ENCODE measurements at regions not wholly inside any gene's neighbourhood (a gene's known extent, or its start where the extent isn't known, plus 50 kb on each side); places are given as distances from the start of the nearest gene placed in this dataset.

- Histone ChIP-seq H3K9me3 (ENCODE audit: control insufficient read depth in 1 of 2, low read length in 2 of 2) (peaks cover 6 to 12% of the 10 kb centered on the region in 2 donors), H3K27me3 (ENCODE audit: control insufficient read depth in 1 of 2, insufficient read depth in 2 of 2, low read length in 2 of 2) (no peaks in the 10 kb centered on the region), H3K9ac (ENCODE audit: low read depth in 1 of 2, low read length in 2 of 2) (no peak overlapping the region), H3K27ac (ENCODE audit: low read depth, low read length) (no peak overlapping the region), H3K4me3 (ENCODE audit: low read depth in 1 of 2, low read length in 2 of 2) (no peak overlapping the region), H3K4me1 (ENCODE audit: control insufficient read depth in 1 of 2, insufficient read depth in 2 of 2, low read length in 2 of 2) (no peaks in the 10 kb centered on the region), H3K36me3 (ENCODE audit: control insufficient read depth in 1 of 2, insufficient read depth in 2 of 2, low read length in 2 of 2) (no peaks in the 10 kb centered on the region)
Observed at GRCh38 chr4:131419147-131419546, 1729.9 kb upstream of the PCDH10 start.

GRCh38 chr4:131426023-131426758, 1722.9 kb upstream of the PCDH10 start:
- H3K4me3 ChIP-seq (ENCODE audit: low read depth in 1 of 2, low read length in 2 of 2), result no peak overlapping the region
- no peaks in the 10 kb centered on the region for H3K4me1 ChIP-seq (ENCODE audit: control insufficient read depth in 1 of 2, insufficient read depth in 2 of 2, low read length in 2 of 2)
- H3K36me3 ChIP-seq (ENCODE audit: control insufficient read depth in 1 of 2, insufficient read depth in 2 of 2, low read length in 2 of 2), result no peaks in the 10 kb centered on the region
- H3K9ac ChIP-seq (ENCODE audit: low read depth in 1 of 2, low read length in 2 of 2), result no peak overlapping the region
- H3K27ac ChIP-seq (ENCODE audit: low read depth, low read length), result no peak overlapping the region
- no peaks in the 10 kb centered on the region for H3K27me3 ChIP-seq (ENCODE audit: control insufficient read depth in 1 of 2, insufficient read depth in 2 of 2, low read length in 2 of 2)
- peaks cover 0 to 7% of the 10 kb centered on the region in 2 donors for H3K9me3 ChIP-seq (ENCODE audit: control insufficient read depth in 1 of 2, low read length in 2 of 2)

- Histone ChIP-seq H3K36me3 (ENCODE audit: control insufficient read depth in 1 of 2, insufficient read depth in 2 of 2, low read length in 2 of 2) (no peaks in the 10 kb centered on the region), H3K27ac (ENCODE audit: low read depth, low read length) (no peak overlapping the region), H3K9me3 (ENCODE audit: control insufficient read depth in 1 of 2, low read length in 2 of 2) (peaks cover 0 to 7% of the 10 kb centered on the region in 2 donors), H3K4me3 (ENCODE audit: low read depth in 1 of 2, low read length in 2 of 2) (no peak overlapping the region), H3K27me3 (ENCODE audit: control insufficient read depth in 1 of 2, insufficient read depth in 2 of 2, low read length in 2 of 2) (no peaks in the 10 kb centered on the region), H3K9ac (ENCODE audit: low read depth in 1 of 2, low read length in 2 of 2) (no peak overlapping the region), H3K4me1 (ENCODE audit: control insufficient read depth in 1 of 2, insufficient read depth in 2 of 2, low read length in 2 of 2) (no peaks in the 10 kb centered on the region)
Observed at GRCh38 chr4:131427000-131427399, 1722.1 kb upstream of the PCDH10 start.

- Histone ChIP-seq H3K4me1 (ENCODE audit: control insufficient read depth in 1 of 2, insufficient read depth in 2 of 2, low read length in 2 of 2) (no peaks in the 10 kb centered on the region), H3K4me3 (ENCODE audit: low read depth in 1 of 2, low read length in 2 of 2) (no peak overlapping the region), H3K36me3 (ENCODE audit: control insufficient read depth in 1 of 2, insufficient read depth in 2 of 2, low read length in 2 of 2) (no peaks in the 10 kb centered on the region), H3K9me3 (ENCODE audit: control insufficient read depth in 1 of 2, low read length in 2 of 2) (peaks cover 0 to 11% of the 10 kb centered on the region in 2 donors), H3K27me3 (ENCODE audit: control insufficient read depth in 1 of 2, insufficient read depth in 2 of 2, low read length in 2 of 2) (no peaks in the 10 kb centered on the region), H3K27ac (ENCODE audit: low read depth, low read length) (no peak overlapping the region), H3K9ac (ENCODE audit: low read depth in 1 of 2, low read length in 2 of 2) (no peak overlapping the region)
Observed at GRCh38 chr4:131430302-131430701, 1718.8 kb upstream of the PCDH10 start.

- H3K27me3 ChIP-seq (ENCODE audit: control insufficient read depth in 1 of 2, insufficient read depth in 2 of 2, low read length in 2 of 2), result no peaks in the 10 kb centered on the region
- no peaks in the 10 kb centered on the region for H3K36me3 ChIP-seq (ENCODE audit: control insufficient read depth in 1 of 2, insufficient read depth in 2 of 2, low read length in 2 of 2)
- H3K4me1 ChIP-seq (ENCODE audit: control insufficient read depth in 1 of 2, insufficient read depth in 2 of 2, low read length in 2 of 2), result no peaks in the 10 kb centered on the region
- no peak overlapping the region for H3K4me3 ChIP-seq (ENCODE audit: low read depth in 1 of 2, low read length in 2 of 2)
- peaks cover 7 to 9% of the 10 kb centered on the region in 2 donors for H3K9me3 ChIP-seq (ENCODE audit: control insufficient read depth in 1 of 2, low read length in 2 of 2)
- no peak overlapping the region for H3K27ac ChIP-seq (ENCODE audit: low read depth, low read length)
- H3K9ac ChIP-seq (ENCODE audit: low read depth in 1 of 2, low read length in 2 of 2), result no peak overlapping the region
Observed at GRCh38 chr4:131441004-131441688, 1707.9 kb upstream of the PCDH10 start.

GRCh38 chr4:131447883-131448282, 1701.2 kb upstream of the PCDH10 start:
- H3K9me3 ChIP-seq (ENCODE audit: control insufficient read depth in 1 of 2, low read length in 2 of 2), result no peaks in the 10 kb centered on the region
- H3K4me1 ChIP-seq (ENCODE audit: control insufficient read depth in 1 of 2, insufficient read depth in 2 of 2, low read length in 2 of 2), result no peaks in the 10 kb centered on the region
- no peak overlapping the region for H3K9ac ChIP-seq (ENCODE audit: low read depth in 1 of 2, low read length in 2 of 2)
- H3K4me3 ChIP-seq (ENCODE audit: low read depth in 1 of 2, low read length in 2 of 2), result no peak overlapping the region
- no peaks in the 10 kb centered on the region for H3K27me3 ChIP-seq (ENCODE audit: control insufficient read depth in 1 of 2, insufficient read depth in 2 of 2, low read length in 2 of 2)
- H3K27ac ChIP-seq (ENCODE audit: low read depth, low read length), result no peak overlapping the region
- H3K36me3 ChIP-seq (ENCODE audit: control insufficient read depth in 1 of 2, insufficient read depth in 2 of 2, low read length in 2 of 2), result no peaks in the 10 kb centered on the region

- Histone ChIP-seq H3K9me3 (ENCODE audit: control insufficient read depth in 1 of 2, low read length in 2 of 2) (no peaks in the 10 kb centered on the region), H3K4me3 (ENCODE audit: low read depth in 1 of 2, low read length in 2 of 2) (no peak overlapping the region), H3K36me3 (ENCODE audit: control insufficient read depth in 1 of 2, insufficient read depth in 2 of 2, low read length in 2 of 2) (no peaks in the 10 kb centered on the region), H3K27me3 (ENCODE audit: control insufficient read depth in 1 of 2, insufficient read depth in 2 of 2, low read length in 2 of 2) (no peaks in the 10 kb centered on the region), H3K9ac (ENCODE audit: low read depth in 1 of 2, low read length in 2 of 2) (no peak overlapping the region), H3K4me1 (ENCODE audit: control insufficient read depth in 1 of 2, insufficient read depth in 2 of 2, low read length in 2 of 2) (no peaks in the 10 kb centered on the region), H3K27ac (ENCODE audit: low read depth, low read length) (no peak overlapping the region)
Observed at GRCh38 chr4:131450572-131451209, 1698.4 kb upstream of the PCDH10 start.

GRCh38 chr4:131459430-131460101, 1689.5 kb upstream of the PCDH10 start:
- H3K4me3 ChIP-seq (ENCODE audit: low read depth in 1 of 2, low read length in 2 of 2), result no peak overlapping the region
- H3K27me3 ChIP-seq (ENCODE audit: control insufficient read depth in 1 of 2, insufficient read depth in 2 of 2, low read length in 2 of 2), result no peaks in the 10 kb centered on the region
- no peaks in the 10 kb centered on the region for H3K9me3 ChIP-seq (ENCODE audit: control insufficient read depth in 1 of 2, low read length in 2 of 2)
- no peak overlapping the region for H3K9ac ChIP-seq (ENCODE audit: low read depth in 1 of 2, low read length in 2 of 2)
- H3K36me3 ChIP-seq (ENCODE audit: control insufficient read depth in 1 of 2, insufficient read depth in 2 of 2, low read length in 2 of 2), result no peaks in the 10 kb centered on the region
- H3K4me1 ChIP-seq (ENCODE audit: control insufficient read depth in 1 of 2, insufficient read depth in 2 of 2, low read length in 2 of 2), result no peaks in the 10 kb centered on the region
- H3K27ac ChIP-seq (ENCODE audit: low read depth, low read length), result no peak overlapping the region

- Histone ChIP-seq H3K9me3 (ENCODE audit: control insufficient read depth in 1 of 2, low read length in 2 of 2) (no peaks in the 10 kb centered on the region), H3K4me3 (ENCODE audit: low read depth in 1 of 2, low read length in 2 of 2) (no peak overlapping the region), H3K4me1 (ENCODE audit: control insufficient read depth in 1 of 2, insufficient read depth in 2 of 2, low read length in 2 of 2) (no peaks in the 10 kb centered on the region), H3K36me3 (ENCODE audit: control insufficient read depth in 1 of 2, insufficient read depth in 2 of 2, low read length in 2 of 2) (no peaks in the 10 kb centered on the region), H3K27me3 (ENCODE audit: control insufficient read depth in 1 of 2, insufficient read depth in 2 of 2, low read length in 2 of 2) (no peaks in the 10 kb centered on the region), H3K27ac (ENCODE audit: low read depth, low read length) (no peak overlapping the region), H3K9ac (ENCODE audit: low read depth in 1 of 2, low read length in 2 of 2) (no peak overlapping the region)
Observed at GRCh38 chr4:131470360-131470759, 1678.7 kb upstream of the PCDH10 start.

GRCh38 chr4:131488772-131489171, 1660.3 kb upstream of the PCDH10 start:
- no peaks in the 10 kb centered on the region for H3K27me3 ChIP-seq (ENCODE audit: control insufficient read depth in 1 of 2, insufficient read depth in 2 of 2, low read length in 2 of 2)
- H3K9ac ChIP-seq (ENCODE audit: low read depth in 1 of 2, low read length in 2 of 2), result no peak overlapping the region
- no peak overlapping the region for H3K27ac ChIP-seq (ENCODE audit: low read depth, low read length)
- H3K4me1 ChIP-seq (ENCODE audit: control insufficient read depth in 1 of 2, insufficient read depth in 2 of 2, low read length in 2 of 2), result no peaks in the 10 kb centered on the region
- no peaks in the 10 kb centered on the region for H3K9me3 ChIP-seq (ENCODE audit: control insufficient read depth in 1 of 2, low read length in 2 of 2)
- H3K4me3 ChIP-seq (ENCODE audit: low read depth in 1 of 2, low read length in 2 of 2), result no peak overlapping the region
- no peaks in the 10 kb centered on the region for H3K36me3 ChIP-seq (ENCODE audit: control insufficient read depth in 1 of 2, insufficient read depth in 2 of 2, low read length in 2 of 2)
